ENCODE measurements at regions not wholly inside any gene's neighbourhood (a gene's known extent, or its start where the extent isn't known, plus 50 kb on each side); places are given as distances from the start of the nearest gene placed in this dataset.

- no peak for TF ChIP-seq POLR2A (IDR thresholded peaks at IDR 0.05; ENCODE audit: control extremely low read depth in 1 of 2, low read depth in 2 of 2, low read length in 2 of 2)
- TF ChIP-seq CTCF (IDR thresholded peaks at IDR 0.05; ENCODE audit: control extremely low read depth in 1 of 3, insufficient read depth in 1 of 3, low read depth in 1 of 3, low read length in 3 of 3), result no peak
- TF ChIP-seq EP300 (IDR thresholded peaks at IDR 0.05; ENCODE audit: borderline replicate concordance in 1 of 2, low read depth in 2 of 2, low read length in 2 of 2), result no peak
- TF ChIP-seq EZH2 (IDR thresholded peaks at IDR 0.05; ENCODE audit: low read depth, low read length, severe bottlenecking), result no peak
- no peak for TF ChIP-seq ZNF274 (IDR thresholded peaks at IDR 0.05; ENCODE audit: borderline replicate concordance, extremely low read depth, low read length)
- TF ChIP-seq, protein P1, sequence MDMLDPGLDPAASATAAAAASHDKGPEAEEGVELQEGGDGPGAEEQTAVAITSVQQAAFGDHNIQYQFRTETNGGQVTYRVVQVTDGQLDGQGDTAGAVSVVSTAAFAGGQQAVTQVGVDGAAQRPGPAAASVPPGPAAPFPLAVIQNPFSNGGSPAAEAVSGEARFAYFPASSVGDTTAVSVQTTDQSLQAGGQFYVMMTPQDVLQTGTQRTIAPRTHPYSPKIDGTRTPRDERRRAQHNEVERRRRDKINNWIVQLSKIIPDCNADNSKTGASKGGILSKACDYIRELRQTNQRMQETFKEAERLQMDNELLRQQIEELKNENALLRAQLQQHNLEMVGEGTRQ (IDR thresholded peaks at IDR 0.05; ENCODE audit: low read length), result no peak
- no peak for TF ChIP-seq RFX5 (IDR thresholded peaks at IDR 0.05; ENCODE audit: borderline replicate concordance, low read depth, low read length)
Measured at GRCh38 chr5:82734347-82734746, 342.8 kb downstream of the TMEM167A start.

All from H1 (cell line).